Endothelial cell of umbilical vein (primary cell): ENCODE measurements at regions not wholly inside any gene's neighbourhood (a gene's known extent, or its start where the extent isn't known, plus 50 kb on each side); places are given as distances from the start of the nearest gene placed in this dataset.

ENCODE experiments used
- BruUV-seq: library from RNA; stranded (reverse); fragments of 400-500 nt; replicated peaks from 2 replicates; lab custom pipeline; 2021; lab: Mats Ljungman, UMichigan
- CTCF ChIA-PET: fragments of 300-600, 350-600 bp; sonication (Branson Sonifier 250); formaldehyde crosslinking; loops from one replicate; lab custom pipeline; 2021; ENCODE audit warnings: antibody characterized with exemption, inconsistent platforms; lab: Charles Lee
- POLR2A ChIA-PET: fragments of 300-600, 350-600 bp; sonication (Branson Sonifier 250); formaldehyde crosslinking; loops from one replicate; lab custom pipeline; 2021; ENCODE audit warnings: antibody characterized with exemption, inconsistent platforms; lab: Charles Lee
- DNase-seq: peaks from one replicate; pipeline ENCODE4 v3.0.0-alpha.2; 2011; ENCODE audit warnings: low read depth, low spot score
- FAIRE-seq: peaks from 2 replicates; lab custom pipeline; 2011; peaks lifted over from hg19 to GRCh38; lab: Jason Lieb, UNC
- H2AFZ ChIP-seq: 2 replicates; pipeline ENCODE4 v1.6.0; 2012; ENCODE audit warnings: low read depth, low read length, control low read depth, inconsistent platforms
- H3K27ac ChIP-seq: 2 replicates; pipeline ENCODE4 v1.5.1; 2011; ENCODE audit warnings: low read depth, mild to moderate bottlenecking, control low read depth, low read length, moderate library complexity; ENCODE audit not compliant: insufficient read depth
- H3K27me3 ChIP-seq, 2 experiments: 2 replicates each; pipeline versions ENCODE4 v1.6.0 to v1.6.1; 2011; ENCODE audit warnings: low read length in 2 of 2, mixed read lengths in 1 of 2; ENCODE audit not compliant: control insufficient read depth in 2 of 2, insufficient read depth in 2 of 2
- H3K36me3 ChIP-seq, 2 experiments: 2 replicates in 1 of 2; 3 replicates in 1 of 2; pipeline ENCODE4 v1.5.1; 2011; ENCODE audit warnings: low read length in 2 of 2, mild to moderate bottlenecking in 1 of 2, moderate library complexity in 1 of 2; ENCODE audit not compliant: control insufficient read depth in 2 of 2, insufficient read depth in 2 of 2; ENCODE audit errors: extremely low read depth in 1 of 2
- H3K4me1 ChIP-seq: 3 replicates; pipeline ENCODE4 v1.5.1; 2011; ENCODE audit warnings: mild to moderate bottlenecking, low read length; ENCODE audit not compliant: control insufficient read depth, insufficient read depth; ENCODE audit errors: extremely low read depth
- H3K4me2 ChIP-seq: 2 replicates; pipeline ENCODE4 v1.6.1; 2011; ENCODE audit warnings: low read length, control low read depth, mixed read lengths; ENCODE audit not compliant: insufficient read depth
- H3K4me3 ChIP-seq, 3 experiments: fragments of 200-600 bp in 1 of 3; sonication (generic), shearing (Covaris generic) in 1 of 3; replicated peaks in 1 of 3; 2 replicates each; pipeline ENCODE4 v1.5.1; 2011 to 2016; ENCODE audit warnings: control low read depth in 3 of 3, low read length in 3 of 3, mild to moderate bottlenecking in 2 of 3, inconsistent platforms in 1 of 3, low read depth in 1 of 3, moderate library complexity in 1 of 3; ENCODE audit not compliant: insufficient read depth in 1 of 3
- H3K79me2 ChIP-seq: 2 replicates; pipeline ENCODE4 v1.6.0; 2012; ENCODE audit warnings: low read length, inconsistent platforms; ENCODE audit not compliant: control insufficient read depth, insufficient read depth
- H3K9ac ChIP-seq: replicated peaks from 2 replicates; pipeline ENCODE3; 2011; ENCODE audit warnings: low read length, control low read depth; ENCODE audit not compliant: insufficient read depth; ENCODE audit errors: extremely low read depth
- H3K9me1 ChIP-seq: replicated peaks from 3 replicates; pipeline ENCODE4 v1.6.0; 2011; ENCODE audit warnings: mild to moderate bottlenecking, low read length; ENCODE audit not compliant: control insufficient read depth, insufficient read depth; ENCODE audit errors: extremely low read depth
- H3K9me3 ChIP-seq: replicated peaks from 2 replicates; pipeline ENCODE4 v1.5.1; 2012; ENCODE audit warnings: low read length, inconsistent platforms; ENCODE audit not compliant: control insufficient read depth, insufficient read depth
- H4K20me1 ChIP-seq: replicated peaks from 2 replicates; pipeline ENCODE3; 2011; ENCODE audit warnings: mild to moderate bottlenecking, low read length; ENCODE audit not compliant: control insufficient read depth, insufficient read depth; ENCODE audit errors: extremely low read depth
- EZH2 ChIP-seq: IDR thresholded peaks from 2 replicates; pipeline ENCODE4 v1.6.1; 2012; ENCODE audit warnings: borderline replicate concordance, low read depth, mild to moderate bottlenecking, moderate library complexity, low read length, inconsistent platforms; ENCODE audit not compliant: severe bottlenecking
- FOS ChIP-seq: IDR thresholded peaks from 2 replicates; pipeline ENCODE4 v1.6.1; 2011; ENCODE audit warnings: mild to moderate bottlenecking, low read length, moderate library complexity, borderline replicate concordance; ENCODE audit not compliant: insufficient read depth
- GATA2 ChIP-seq: IDR thresholded peaks from 2 replicates; pipeline ENCODE4 v1.7.0; 2011; ENCODE audit warnings: low read depth, mild to moderate bottlenecking, moderate library complexity, mixed read lengths, low read length; ENCODE audit not compliant: insufficient read length, insufficient read depth
- JUN ChIP-seq: IDR thresholded peaks from 2 replicates; pipeline ENCODE4 v1.6.1; 2011; ENCODE audit warnings: borderline replicate concordance, low read depth; ENCODE audit not compliant: insufficient read length, insufficient read depth
- MYC ChIP-seq: IDR thresholded peaks from one replicate; pipeline ENCODE4 v1.6.1; 2011; ENCODE audit warnings: mild to moderate bottlenecking, low read depth, low read length
- POLR2A ChIP-seq: IDR thresholded peaks from 2 replicates; pipeline ENCODE4 v1.6.1; 2012; ENCODE audit warnings: low read depth, mild to moderate bottlenecking, control low read depth, low read length
- POLR2AphosphoS5 ChIP-seq: IDR thresholded peaks from 2 replicates; pipeline ENCODE4 v1.6.1; 2012; ENCODE audit warnings: low read depth, mild to moderate bottlenecking, control low read depth, low read length, moderate library complexity; ENCODE audit not compliant: insufficient read depth
- dilution Hi-C: fragments of 300-500 bp; cut with MboI; formaldehyde crosslinking; loops from one replicate; pipeline ENCODE4 v1.15.0; 2019; ENCODE audit warnings: low sequenced_read_pairs; ENCODE audit not compliant: extremely low pct_ligation_motif_present
- intact Hi-C: fragments of 100-400 bp; cut with micrococcal nuclease; formaldehyde crosslinking; loops from one replicate; pipeline ENCODE4 v1.10.0; 2022
- TF ChIP-seq, protein P1 (sequence below): IDR thresholded peaks from 2 replicates; pipeline ENCODE4 v1.6.1; 2011; ENCODE audit not compliant: insufficient read depth, insufficient read length
- TF ChIP-seq, protein P2 (sequence below), 2 donors: IDR thresholded peaks; 1 replicate in 1 of 2; 2 replicates in 1 of 2; pipeline ENCODE4 v1.5.1; 2011; ENCODE audit warnings: low read length in 2 of 2, mild to moderate bottlenecking in 2 of 2, moderate library complexity in 2 of 2, control low read depth in 1 of 2, inconsistent platforms in 1 of 2, low read depth in 1 of 2; ENCODE audit not compliant: insufficient read depth in 1 of 2; ENCODE audit errors: extremely low read depth in 1 of 2

DNA sequence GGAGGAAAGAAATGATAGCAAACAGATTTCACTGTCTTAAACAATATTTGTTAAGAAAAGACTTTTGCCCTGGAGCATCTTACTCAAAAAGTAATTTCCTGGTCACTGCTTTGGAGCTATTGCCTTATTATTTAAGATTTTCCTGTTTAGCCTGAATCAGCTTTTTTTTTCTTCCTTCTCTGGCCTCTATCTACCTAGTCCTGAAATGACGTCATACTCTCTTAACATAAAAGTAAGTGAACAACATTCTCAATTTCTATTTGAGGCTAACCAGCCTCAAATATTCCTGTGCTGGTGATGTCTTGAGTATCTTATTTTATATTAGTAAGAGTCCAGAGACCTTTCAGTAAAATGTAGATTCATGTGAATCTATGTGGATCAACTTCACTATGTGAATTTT, 221.9 kb upstream of the ALCAM start:
- H3K27ac ChIP-seq = no peak overlapping the region
- H3K4me3 ChIP-seq = no peak overlapping the region
- no peaks in the 10 kb centered on the region for H3K27me3 ChIP-seq
- no peaks in the 10 kb centered on the region for H3K79me2 ChIP-seq
- no peaks in the 10 kb centered on the region for H3K36me3 ChIP-seq
- no peak overlapping the region for H2AFZ ChIP-seq
- no peak overlapping the region for H3K4me2 ChIP-seq
- H3K9me1 ChIP-seq = no peaks in the 10 kb centered on the region
- no peak overlapping the region for H3K9ac ChIP-seq
- H3K4me1 ChIP-seq = peaks cover 2% of the 10 kb centered on the region
- CTCF ChIA-PET = interaction anchor here (0.8 to 1.5 kb wide), 4 partner anchors 9 to 222 kb away, joined by 3 to 6 read pairs (median 4); partner anchors contain the start of gene ALCAM
- intact Hi-C loops = no loop called here
- TF ChIP-seq POLR2A = no peak
- TF ChIP-seq EZH2 = no peak
- TF ChIP-seq, protein P1, sequence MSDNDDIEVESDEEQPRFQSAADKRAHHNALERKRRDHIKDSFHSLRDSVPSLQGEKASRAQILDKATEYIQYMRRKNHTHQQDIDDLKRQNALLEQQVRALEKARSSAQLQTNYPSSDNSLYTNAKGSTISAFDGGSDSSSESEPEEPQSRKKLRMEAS = no peak
- TF ChIP-seq FOS = no peak
- no peak for TF ChIP-seq GATA2
- TF ChIP-seq JUN = no peak
- TF ChIP-seq, protein P2, sequence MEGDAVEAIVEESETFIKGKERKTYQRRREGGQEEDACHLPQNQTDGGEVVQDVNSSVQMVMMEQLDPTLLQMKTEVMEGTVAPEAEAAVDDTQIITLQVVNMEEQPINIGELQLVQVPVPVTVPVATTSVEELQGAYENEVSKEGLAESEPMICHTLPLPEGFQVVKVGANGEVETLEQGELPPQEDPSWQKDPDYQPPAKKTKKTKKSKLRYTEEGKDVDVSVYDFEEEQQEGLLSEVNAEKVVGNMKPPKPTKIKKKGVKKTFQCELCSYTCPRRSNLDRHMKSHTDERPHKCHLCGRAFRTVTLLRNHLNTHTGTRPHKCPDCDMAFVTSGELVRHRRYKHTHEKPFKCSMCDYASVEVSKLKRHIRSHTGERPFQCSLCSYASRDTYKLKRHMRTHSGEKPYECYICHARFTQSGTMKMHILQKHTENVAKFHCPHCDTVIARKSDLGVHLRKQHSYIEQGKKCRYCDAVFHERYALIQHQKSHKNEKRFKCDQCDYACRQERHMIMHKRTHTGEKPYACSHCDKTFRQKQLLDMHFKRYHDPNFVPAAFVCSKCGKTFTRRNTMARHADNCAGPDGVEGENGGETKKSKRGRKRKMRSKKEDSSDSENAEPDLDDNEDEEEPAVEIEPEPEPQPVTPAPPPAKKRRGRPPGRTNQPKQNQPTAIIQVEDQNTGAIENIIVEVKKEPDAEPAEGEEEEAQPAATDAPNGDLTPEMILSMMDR (IDR thresholded peaks at IDR 0.05; ENCODE audit: extremely low read depth in 1 of 2, insufficient read depth in 1 of 2, low read depth in 1 of 2, low read length in 2 of 2) = no peak
- no peak for TF ChIP-seq POLR2AphosphoS5
- TF ChIP-seq MYC = no peak
- POLR2A ChIA-PET = no interaction called here
- H4K20me1 ChIP-seq = no peaks in the 10 kb centered on the region
- dilution Hi-C loops = no loop called here
- DNase-seq = no peak
- H3K9me3 ChIP-seq = no peaks in the 10 kb centered on the region
- no peak for FAIRE-seq
- BruUV-seq = no TSS peak
